Endothelial cell of umbilical vein (primary cell): ENCODE measurements at regions not wholly inside any gene's neighbourhood (a gene's known extent, or its start where the extent isn't known, plus 50 kb on each side); places are given as distances from the start of the nearest gene placed in this dataset.

ENCODE experiments used
- BruUV-seq: library from RNA; stranded (reverse); fragments of 400-500 nt; replicated peaks from 2 replicates; lab custom pipeline; 2021; lab: Mats Ljungman, UMichigan
- CTCF ChIA-PET: fragments of 300-600, 350-600 bp; sonication (Branson Sonifier 250); formaldehyde crosslinking; loops from one replicate; lab custom pipeline; 2021; ENCODE audit warnings: antibody characterized with exemption, inconsistent platforms; lab: Charles Lee
- POLR2A ChIA-PET: fragments of 300-600, 350-600 bp; sonication (Branson Sonifier 250); formaldehyde crosslinking; loops from one replicate; lab custom pipeline; 2021; ENCODE audit warnings: antibody characterized with exemption, inconsistent platforms; lab: Charles Lee
- DNase-seq: peaks from one replicate; pipeline ENCODE4 v3.0.0-alpha.2; 2011; ENCODE audit warnings: low read depth, low spot score
- FAIRE-seq: peaks from 2 replicates; lab custom pipeline; 2011; peaks lifted over from hg19 to GRCh38; lab: Jason Lieb, UNC
- H2AFZ ChIP-seq: 2 replicates; pipeline ENCODE4 v1.6.0; 2012; ENCODE audit warnings: low read depth, low read length, control low read depth, inconsistent platforms
- H3K27ac ChIP-seq: 2 replicates; pipeline ENCODE4 v1.5.1; 2011; ENCODE audit warnings: low read depth, mild to moderate bottlenecking, control low read depth, low read length, moderate library complexity; ENCODE audit not compliant: insufficient read depth
- H3K27me3 ChIP-seq, 2 experiments: 2 replicates each; pipeline versions ENCODE4 v1.6.0 to v1.6.1; 2011; ENCODE audit warnings: low read length in 2 of 2, mixed read lengths in 1 of 2; ENCODE audit not compliant: control insufficient read depth in 2 of 2, insufficient read depth in 2 of 2
- H3K36me3 ChIP-seq, 2 experiments: 2 replicates in 1 of 2; 3 replicates in 1 of 2; pipeline ENCODE4 v1.5.1; 2011; ENCODE audit warnings: low read length in 2 of 2, mild to moderate bottlenecking in 1 of 2, moderate library complexity in 1 of 2; ENCODE audit not compliant: control insufficient read depth in 2 of 2, insufficient read depth in 2 of 2; ENCODE audit errors: extremely low read depth in 1 of 2
- H3K4me1 ChIP-seq: 3 replicates; pipeline ENCODE4 v1.5.1; 2011; ENCODE audit warnings: mild to moderate bottlenecking, low read length; ENCODE audit not compliant: control insufficient read depth, insufficient read depth; ENCODE audit errors: extremely low read depth
- H3K4me2 ChIP-seq: 2 replicates; pipeline ENCODE4 v1.6.1; 2011; ENCODE audit warnings: low read length, control low read depth, mixed read lengths; ENCODE audit not compliant: insufficient read depth
- H3K4me3 ChIP-seq, 3 experiments: fragments of 200-600 bp in 1 of 3; sonication (generic), shearing (Covaris generic) in 1 of 3; replicated peaks in 1 of 3; 2 replicates each; pipeline ENCODE4 v1.5.1; 2011 to 2016; ENCODE audit warnings: control low read depth in 3 of 3, low read length in 3 of 3, mild to moderate bottlenecking in 2 of 3, inconsistent platforms in 1 of 3, low read depth in 1 of 3, moderate library complexity in 1 of 3; ENCODE audit not compliant: insufficient read depth in 1 of 3
- H3K79me2 ChIP-seq: 2 replicates; pipeline ENCODE4 v1.6.0; 2012; ENCODE audit warnings: low read length, inconsistent platforms; ENCODE audit not compliant: control insufficient read depth, insufficient read depth
- H3K9ac ChIP-seq: replicated peaks from 2 replicates; pipeline ENCODE3; 2011; ENCODE audit warnings: low read length, control low read depth; ENCODE audit not compliant: insufficient read depth; ENCODE audit errors: extremely low read depth
- H3K9me1 ChIP-seq: replicated peaks from 3 replicates; pipeline ENCODE4 v1.6.0; 2011; ENCODE audit warnings: mild to moderate bottlenecking, low read length; ENCODE audit not compliant: control insufficient read depth, insufficient read depth; ENCODE audit errors: extremely low read depth
- H3K9me3 ChIP-seq: replicated peaks from 2 replicates; pipeline ENCODE4 v1.5.1; 2012; ENCODE audit warnings: low read length, inconsistent platforms; ENCODE audit not compliant: control insufficient read depth, insufficient read depth
- H4K20me1 ChIP-seq: replicated peaks from 2 replicates; pipeline ENCODE3; 2011; ENCODE audit warnings: mild to moderate bottlenecking, low read length; ENCODE audit not compliant: control insufficient read depth, insufficient read depth; ENCODE audit errors: extremely low read depth
- EZH2 ChIP-seq: IDR thresholded peaks from 2 replicates; pipeline ENCODE4 v1.6.1; 2012; ENCODE audit warnings: borderline replicate concordance, low read depth, mild to moderate bottlenecking, moderate library complexity, low read length, inconsistent platforms; ENCODE audit not compliant: severe bottlenecking
- FOS ChIP-seq: IDR thresholded peaks from 2 replicates; pipeline ENCODE4 v1.6.1; 2011; ENCODE audit warnings: mild to moderate bottlenecking, low read length, moderate library complexity, borderline replicate concordance; ENCODE audit not compliant: insufficient read depth
- GATA2 ChIP-seq: IDR thresholded peaks from 2 replicates; pipeline ENCODE4 v1.7.0; 2011; ENCODE audit warnings: low read depth, mild to moderate bottlenecking, moderate library complexity, mixed read lengths, low read length; ENCODE audit not compliant: insufficient read length, insufficient read depth
- JUN ChIP-seq: IDR thresholded peaks from 2 replicates; pipeline ENCODE4 v1.6.1; 2011; ENCODE audit warnings: borderline replicate concordance, low read depth; ENCODE audit not compliant: insufficient read length, insufficient read depth
- MYC ChIP-seq: IDR thresholded peaks from one replicate; pipeline ENCODE4 v1.6.1; 2011; ENCODE audit warnings: mild to moderate bottlenecking, low read depth, low read length
- POLR2A ChIP-seq: IDR thresholded peaks from 2 replicates; pipeline ENCODE4 v1.6.1; 2012; ENCODE audit warnings: low read depth, mild to moderate bottlenecking, control low read depth, low read length
- POLR2AphosphoS5 ChIP-seq: IDR thresholded peaks from 2 replicates; pipeline ENCODE4 v1.6.1; 2012; ENCODE audit warnings: low read depth, mild to moderate bottlenecking, control low read depth, low read length, moderate library complexity; ENCODE audit not compliant: insufficient read depth
- dilution Hi-C: fragments of 300-500 bp; cut with MboI; formaldehyde crosslinking; loops from one replicate; pipeline ENCODE4 v1.15.0; 2019; ENCODE audit warnings: low sequenced_read_pairs; ENCODE audit not compliant: extremely low pct_ligation_motif_present
- intact Hi-C: fragments of 100-400 bp; cut with micrococcal nuclease; formaldehyde crosslinking; loops from one replicate; pipeline ENCODE4 v1.10.0; 2022
- TF ChIP-seq, protein P1 (sequence below), 2 donors: IDR thresholded peaks; 1 replicate in 1 of 2; 2 replicates in 1 of 2; pipeline ENCODE4 v1.5.1; 2011; ENCODE audit warnings: low read length in 2 of 2, mild to moderate bottlenecking in 2 of 2, moderate library complexity in 2 of 2, control low read depth in 1 of 2, inconsistent platforms in 1 of 2, low read depth in 1 of 2; ENCODE audit not compliant: insufficient read depth in 1 of 2; ENCODE audit errors: extremely low read depth in 1 of 2
- TF ChIP-seq, protein P2 (sequence below): IDR thresholded peaks from 2 replicates; pipeline ENCODE4 v1.6.1; 2011; ENCODE audit not compliant: insufficient read depth, insufficient read length

DNA sequence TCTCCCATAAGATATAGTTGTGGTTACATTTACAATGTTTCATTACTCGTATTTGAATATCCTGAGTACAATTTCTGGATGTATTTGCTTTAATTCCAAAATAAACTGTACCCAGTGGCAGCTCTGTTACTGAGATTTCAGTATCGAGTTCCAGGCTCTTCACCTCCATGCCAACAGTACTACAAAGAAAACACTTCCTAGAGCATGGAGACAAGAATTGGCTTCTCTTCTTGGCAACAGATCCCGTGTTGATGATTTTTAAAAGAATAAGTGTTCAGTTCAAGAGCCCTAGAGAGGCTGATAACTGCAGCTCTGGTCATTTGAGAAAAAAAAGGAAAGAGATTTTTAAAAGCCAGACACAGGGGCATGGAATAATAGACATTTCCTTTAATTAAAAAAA is 302.8 kb downstream of the EFNB2 start:
- intact Hi-C loops = no loop called here
- TF ChIP-seq EZH2 = no peak
- no peak for TF ChIP-seq JUN
- TF ChIP-seq, protein P1, sequence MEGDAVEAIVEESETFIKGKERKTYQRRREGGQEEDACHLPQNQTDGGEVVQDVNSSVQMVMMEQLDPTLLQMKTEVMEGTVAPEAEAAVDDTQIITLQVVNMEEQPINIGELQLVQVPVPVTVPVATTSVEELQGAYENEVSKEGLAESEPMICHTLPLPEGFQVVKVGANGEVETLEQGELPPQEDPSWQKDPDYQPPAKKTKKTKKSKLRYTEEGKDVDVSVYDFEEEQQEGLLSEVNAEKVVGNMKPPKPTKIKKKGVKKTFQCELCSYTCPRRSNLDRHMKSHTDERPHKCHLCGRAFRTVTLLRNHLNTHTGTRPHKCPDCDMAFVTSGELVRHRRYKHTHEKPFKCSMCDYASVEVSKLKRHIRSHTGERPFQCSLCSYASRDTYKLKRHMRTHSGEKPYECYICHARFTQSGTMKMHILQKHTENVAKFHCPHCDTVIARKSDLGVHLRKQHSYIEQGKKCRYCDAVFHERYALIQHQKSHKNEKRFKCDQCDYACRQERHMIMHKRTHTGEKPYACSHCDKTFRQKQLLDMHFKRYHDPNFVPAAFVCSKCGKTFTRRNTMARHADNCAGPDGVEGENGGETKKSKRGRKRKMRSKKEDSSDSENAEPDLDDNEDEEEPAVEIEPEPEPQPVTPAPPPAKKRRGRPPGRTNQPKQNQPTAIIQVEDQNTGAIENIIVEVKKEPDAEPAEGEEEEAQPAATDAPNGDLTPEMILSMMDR (IDR thresholded peaks at IDR 0.05; ENCODE audit: extremely low read depth in 1 of 2, insufficient read depth in 1 of 2, low read depth in 1 of 2, low read length in 2 of 2) = no peak
- no peak for TF ChIP-seq POLR2A
- TF ChIP-seq POLR2AphosphoS5 = no peak
- TF ChIP-seq, protein P2, sequence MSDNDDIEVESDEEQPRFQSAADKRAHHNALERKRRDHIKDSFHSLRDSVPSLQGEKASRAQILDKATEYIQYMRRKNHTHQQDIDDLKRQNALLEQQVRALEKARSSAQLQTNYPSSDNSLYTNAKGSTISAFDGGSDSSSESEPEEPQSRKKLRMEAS = no peak
- TF ChIP-seq GATA2 = no peak
- no peak for TF ChIP-seq FOS
- TF ChIP-seq MYC = no peak
- dilution Hi-C loops = no loop called here
- no peaks in the 10 kb centered on the region for H3K27me3 ChIP-seq
- no peak overlapping the region for H2AFZ ChIP-seq
- no peak overlapping the region for H3K4me2 ChIP-seq
- ChIA-PET POLR2A (no interaction called here), CTCF (interaction anchor here (1.1 kb wide), 1 partner anchor 11 kb away, joined by 3 read pairs; no protein-coding TSS in a partner anchor)
- H3K9me3 ChIP-seq = no peaks in the 10 kb centered on the region
- no peaks in the 10 kb centered on the region for H3K9me1 ChIP-seq
- no peak overlapping the region for H3K27ac ChIP-seq
- FAIRE-seq = no peak
- H4K20me1 ChIP-seq = no peaks in the 10 kb centered on the region
- H3K36me3 ChIP-seq = no peaks in the 10 kb centered on the region
- no peak overlapping the region for H3K9ac ChIP-seq
- BruUV-seq = no TSS peak
- H3K79me2 ChIP-seq = no peaks in the 10 kb centered on the region
- no peak for DNase-seq
- no peaks in the 10 kb centered on the region for H3K4me1 ChIP-seq
- no peak overlapping the region for H3K4me3 ChIP-seq
